GM21515 (cell line): ENCODE measurements at regions not wholly inside any gene's neighbourhood (a gene's known extent, or its start where the extent isn't known, plus 50 kb on each side); places are given as distances from the start of the nearest gene placed in this dataset.
"Not testable (repeated sequence)": the region's sequence is repeated elsewhere in the genome, so short reads cannot be mapped to it uniquely, and the experiment has no call there.

Source experiments
- ATAC-seq: cut with Tn5 transposase; IDR thresholded peaks from one replicate; pipeline ENCODE4 v1.9.1; 2021; ENCODE audit not compliant: unreplicated experiment

DNA sequence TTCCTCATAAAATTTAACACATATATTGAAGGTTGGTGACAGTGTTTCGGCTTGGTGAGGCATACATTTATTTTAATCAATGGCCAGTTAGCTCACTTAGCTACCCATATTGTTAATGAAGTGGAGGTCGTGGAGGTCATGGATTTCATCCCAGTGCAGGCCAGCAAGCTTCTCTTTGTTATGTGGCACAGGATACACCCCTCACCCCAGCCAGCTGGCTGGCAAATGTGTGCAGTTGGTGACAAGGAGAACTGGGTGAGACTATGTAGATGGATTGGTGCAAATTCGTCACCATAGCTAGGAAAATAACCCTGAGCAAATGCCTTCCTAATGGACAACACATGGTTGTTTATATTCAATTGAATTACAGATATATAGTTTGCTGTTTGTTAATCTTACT, 50.5 kb upstream of the FOXP2 start:
- no peak for ATAC-seq

DNA sequence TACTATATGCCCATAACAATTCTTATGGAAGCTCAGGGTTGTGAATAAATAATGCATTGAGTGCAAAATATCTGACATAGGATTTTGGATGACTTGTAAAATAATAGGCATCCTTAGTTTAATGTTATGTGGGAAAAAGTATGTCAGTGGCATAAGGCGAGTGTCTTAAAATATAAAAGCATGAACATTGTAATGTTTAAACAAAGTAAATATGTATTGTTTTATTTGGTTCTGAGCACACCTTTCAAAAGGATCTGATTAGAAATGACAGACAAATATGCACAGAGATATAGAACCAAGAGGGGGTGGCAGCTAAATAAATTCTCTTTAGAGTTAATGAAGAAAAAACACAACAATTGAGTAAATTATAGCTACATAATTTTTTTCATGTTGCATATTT, 51.3 kb upstream of the FOXP2 start:
- ATAC-seq = no peak

DNA sequence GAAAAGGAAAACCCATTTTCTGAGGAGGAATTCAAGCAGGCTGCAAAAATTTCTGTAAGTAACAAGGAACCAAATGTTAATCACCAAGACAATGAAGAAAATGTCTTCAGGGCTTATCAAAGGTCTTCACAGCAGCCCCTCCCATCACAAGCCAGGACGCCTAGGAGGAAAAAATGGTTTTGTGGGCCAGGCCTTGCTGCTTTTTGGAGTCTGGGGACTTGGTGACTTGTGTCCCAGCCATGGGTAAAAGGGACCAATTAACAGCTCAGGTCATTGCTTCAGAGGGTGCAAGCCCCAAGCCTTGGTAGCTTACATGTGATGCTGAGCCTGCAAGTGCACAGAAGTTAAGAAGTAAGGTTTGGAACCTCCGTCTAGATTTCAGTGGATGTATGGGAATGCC, 55.7 kb upstream of the FOXP2 start:
- ATAC-seq = no peak

DNA sequence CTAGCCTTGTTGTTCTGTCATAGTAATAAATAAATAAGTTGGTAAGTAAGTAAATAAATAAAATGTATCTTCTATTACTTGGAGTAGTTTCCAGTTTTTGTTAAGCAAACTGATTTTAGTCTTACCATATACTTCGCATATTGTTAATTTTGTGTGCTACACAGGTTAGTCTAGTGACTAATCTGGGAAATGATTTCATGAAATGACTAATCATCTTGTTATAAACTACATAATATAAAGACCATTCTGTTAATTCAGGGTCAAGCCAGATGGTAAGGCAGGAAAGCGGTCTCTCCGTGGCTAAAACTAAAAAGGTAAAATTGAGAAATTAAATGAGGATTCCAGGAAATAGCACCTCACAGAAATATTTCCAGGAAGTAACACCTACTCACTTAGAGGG, 58.5 kb upstream of the FOXP2 start:
- ATAC-seq = no peak

DNA sequence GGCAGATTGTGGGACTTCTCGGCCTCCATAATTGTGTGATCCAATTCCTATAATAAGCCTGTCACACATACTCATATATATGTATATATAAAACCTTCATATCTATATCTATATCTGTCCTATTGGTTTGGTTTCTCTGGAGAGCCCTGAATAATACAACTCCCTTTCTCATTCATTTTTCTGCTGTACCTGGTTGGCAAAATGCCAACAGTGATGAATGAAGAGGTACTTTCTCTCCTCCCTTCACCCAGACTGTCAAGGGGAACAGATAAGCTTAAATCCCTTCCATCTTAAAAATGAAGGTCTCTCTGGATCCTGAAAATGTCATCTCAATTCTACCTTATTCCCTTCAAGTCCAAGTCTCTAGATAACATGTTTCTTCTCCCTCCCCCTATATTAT, 60.3 kb upstream of the FOXP2 start:
- no peak for ATAC-seq

DNA sequence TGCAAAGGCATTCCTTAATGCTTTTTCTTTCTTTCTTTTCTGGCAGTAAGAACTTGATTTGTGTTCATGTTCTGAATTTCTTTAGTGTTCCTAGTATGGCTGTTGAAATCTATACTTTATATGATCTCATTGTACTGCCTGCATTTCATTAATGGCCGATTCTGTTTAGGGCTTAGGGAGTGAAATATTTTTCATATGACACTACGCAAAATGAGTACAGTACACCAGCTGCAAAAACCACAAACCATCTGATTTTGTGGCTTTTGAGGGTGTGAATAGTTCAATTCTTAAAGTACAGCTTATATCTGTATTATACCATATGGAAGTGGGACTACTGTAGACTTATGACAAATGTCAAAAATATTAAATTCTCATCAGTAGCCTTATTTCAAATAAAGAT, 69.1 kb upstream of the FOXP2 start:
- no peak for ATAC-seq

DNA sequence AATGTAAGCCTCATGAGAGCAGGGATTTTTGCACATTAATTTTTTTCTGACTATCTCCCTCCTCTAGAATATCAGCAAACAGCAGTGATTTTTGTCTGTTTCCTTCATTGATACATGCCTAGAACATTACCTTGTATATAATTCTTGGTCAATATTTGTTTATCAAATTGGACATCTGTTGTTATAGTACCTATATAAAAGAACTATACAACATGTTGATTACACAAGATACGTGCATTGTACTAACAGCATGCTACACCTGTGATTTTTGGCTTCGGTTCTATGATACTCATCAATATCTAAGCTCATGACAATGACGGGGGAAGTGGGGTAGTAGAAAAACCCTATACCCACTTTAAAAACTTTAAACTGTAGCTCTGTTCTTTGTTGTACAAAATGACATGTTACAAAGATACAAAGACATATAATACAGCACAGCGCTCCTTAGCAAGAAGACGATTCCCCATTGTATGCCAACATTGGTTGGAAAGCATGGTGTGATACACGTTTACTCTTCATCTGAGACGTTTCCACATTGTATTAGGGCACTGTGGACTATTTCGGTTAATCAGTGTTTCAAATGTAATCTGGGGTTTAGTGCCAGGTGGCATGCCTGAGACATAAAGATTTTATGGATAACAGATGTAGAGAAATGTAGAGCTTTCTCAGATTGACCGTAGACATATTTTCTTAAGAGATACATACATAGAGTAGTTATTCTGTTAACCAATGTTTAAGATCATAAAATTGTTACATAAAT, 70.5 kb upstream of the FOXP2 start:
- ATAC-seq = no peak

DNA sequence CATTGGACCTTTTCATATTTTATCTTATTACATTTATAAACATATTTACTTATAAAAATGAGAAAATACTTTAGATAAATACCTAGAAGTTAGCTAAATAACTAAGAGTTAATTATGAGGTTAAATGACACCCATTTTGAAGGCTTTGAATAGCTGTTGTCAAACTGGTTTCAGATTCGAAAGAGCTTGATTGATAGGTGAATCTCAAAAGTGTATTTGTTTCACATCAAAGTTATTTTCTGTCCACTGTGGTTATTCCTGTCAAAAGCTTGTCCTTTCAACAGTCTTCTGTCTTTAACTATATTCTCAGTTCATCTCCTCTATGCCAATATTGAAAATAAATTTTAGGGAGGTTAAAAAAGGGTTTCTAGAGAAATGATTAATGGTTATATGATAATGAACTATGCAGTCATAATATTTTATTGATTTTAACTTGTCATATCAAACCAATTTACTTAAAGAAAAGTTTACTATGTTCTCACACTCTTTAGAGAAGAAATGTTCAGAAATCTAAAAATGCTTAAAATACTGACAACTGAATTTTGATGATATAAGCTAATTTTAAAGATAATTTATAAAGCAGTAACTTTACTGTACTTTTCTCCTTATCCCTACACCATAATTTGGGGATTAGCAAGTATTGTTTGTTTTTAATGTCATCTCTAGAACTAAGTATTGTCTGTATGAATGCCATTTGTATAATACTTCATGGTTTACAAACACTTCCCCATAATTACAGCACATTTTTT, 72.0 kb upstream of the FOXP2 start:
- ATAC-seq = no peak

DNA sequence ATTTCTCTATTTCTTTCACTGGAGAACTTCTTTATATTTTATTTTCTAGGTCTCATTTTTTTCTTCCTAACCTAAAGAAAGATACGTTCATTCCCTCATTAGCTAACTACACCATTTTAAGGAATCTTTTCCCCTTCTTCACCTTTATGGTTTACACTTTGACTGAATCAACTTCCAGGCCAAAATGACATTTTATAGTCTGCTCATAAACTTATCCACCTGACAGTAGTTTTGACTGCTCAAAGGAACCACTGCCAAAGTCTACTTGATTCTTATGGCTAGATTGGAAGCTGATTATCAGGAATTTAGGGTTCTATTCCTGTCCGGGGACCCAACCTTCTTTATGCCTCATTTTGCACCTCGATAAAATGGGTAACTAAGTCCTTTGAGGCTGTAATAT, 73.0 kb upstream of the FOXP2 start:
- no peak for ATAC-seq

DNA sequence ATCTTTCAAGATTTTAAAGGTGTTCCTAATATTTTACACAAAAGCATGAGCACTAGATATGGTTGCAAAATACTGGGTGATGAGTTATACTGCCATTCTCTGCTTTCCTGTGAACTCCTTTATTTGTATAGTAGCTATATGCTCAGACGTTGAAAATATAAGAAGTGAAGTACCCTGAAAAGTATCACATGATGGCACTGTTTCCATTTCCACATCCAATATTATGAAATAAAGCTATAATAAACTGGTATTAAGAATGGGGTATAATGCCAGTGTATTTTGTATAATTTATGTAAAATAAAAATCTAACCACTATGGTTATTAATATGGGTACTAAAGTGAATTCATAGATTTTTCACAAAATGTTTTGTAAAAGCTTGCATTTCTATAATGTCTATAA, 79.6 kb upstream of the FOXP2 start:
- no peak for ATAC-seq

DNA sequence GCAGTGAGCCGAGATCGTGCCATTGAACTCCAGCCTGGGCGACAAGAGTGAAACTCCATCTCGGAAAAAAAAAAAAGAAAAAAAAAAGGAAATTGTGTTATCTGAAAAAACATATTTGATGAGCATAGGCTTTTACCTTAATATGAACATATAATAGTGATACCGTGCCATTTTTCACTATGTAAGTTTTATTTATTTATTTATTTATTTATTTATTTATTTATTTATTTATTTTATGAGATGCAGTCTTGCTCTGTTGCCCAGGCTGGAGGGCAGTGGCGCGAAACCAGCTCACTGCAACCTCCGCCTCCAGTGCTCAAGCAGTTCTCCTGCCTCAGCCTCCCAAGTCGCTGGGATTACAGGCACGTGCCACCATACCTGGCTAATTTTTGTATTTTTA, 85.2 kb upstream of the FOXP2 start:
- not testable (repeated sequence) for ATAC-seq

DNA sequence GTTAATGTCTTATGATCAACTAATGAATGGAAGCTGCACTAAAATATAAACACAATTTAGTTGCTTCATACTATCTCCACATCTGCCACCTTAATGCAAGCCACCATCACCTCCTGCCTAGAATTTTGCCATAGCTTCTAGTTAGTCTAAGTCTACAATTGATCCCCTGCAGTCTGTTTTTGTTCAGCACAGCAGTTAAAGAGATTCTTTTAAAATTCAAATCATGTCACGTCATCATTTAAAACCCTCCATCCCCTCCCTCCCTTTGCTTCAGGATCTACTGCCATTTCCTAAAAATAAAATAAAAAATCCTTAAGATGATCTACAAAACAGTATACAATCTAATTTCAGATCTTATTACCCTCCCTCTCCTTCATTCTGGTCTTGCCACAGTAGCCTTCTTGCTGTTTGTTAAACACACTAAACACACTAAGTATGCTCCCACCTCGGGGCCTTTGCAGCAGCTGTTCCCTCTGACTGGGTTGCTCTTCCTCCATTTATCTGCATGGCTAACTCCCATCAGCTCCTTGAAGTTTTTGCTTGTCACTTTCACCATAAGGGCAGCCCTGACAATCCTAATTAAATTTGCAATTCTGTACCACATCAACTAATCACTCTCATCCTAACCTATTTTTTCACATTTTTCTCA, 97.0 kb upstream of the FOXP2 start:
- no peak for ATAC-seq

DNA sequence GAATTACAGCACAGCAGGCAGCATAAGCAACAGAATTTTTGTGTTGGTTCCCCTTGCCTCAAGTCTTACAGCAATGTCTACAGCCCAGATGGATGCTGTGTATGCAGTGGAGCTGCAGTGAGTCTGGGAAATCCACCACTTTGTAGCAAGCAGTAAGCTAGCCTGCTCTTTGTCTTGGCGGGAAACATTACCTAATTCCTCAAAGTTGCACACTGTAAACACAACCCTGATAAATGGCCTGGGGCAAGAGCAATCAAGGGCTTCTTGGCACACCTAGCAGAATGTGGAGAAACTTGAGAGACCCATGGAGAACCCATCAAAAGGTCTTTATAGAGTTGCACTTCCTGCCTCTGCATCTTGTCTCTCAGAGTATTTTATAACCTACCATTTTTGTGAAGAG, 102.0 kb upstream of the FOXP2 start:
- ATAC-seq = no peak

DNA sequence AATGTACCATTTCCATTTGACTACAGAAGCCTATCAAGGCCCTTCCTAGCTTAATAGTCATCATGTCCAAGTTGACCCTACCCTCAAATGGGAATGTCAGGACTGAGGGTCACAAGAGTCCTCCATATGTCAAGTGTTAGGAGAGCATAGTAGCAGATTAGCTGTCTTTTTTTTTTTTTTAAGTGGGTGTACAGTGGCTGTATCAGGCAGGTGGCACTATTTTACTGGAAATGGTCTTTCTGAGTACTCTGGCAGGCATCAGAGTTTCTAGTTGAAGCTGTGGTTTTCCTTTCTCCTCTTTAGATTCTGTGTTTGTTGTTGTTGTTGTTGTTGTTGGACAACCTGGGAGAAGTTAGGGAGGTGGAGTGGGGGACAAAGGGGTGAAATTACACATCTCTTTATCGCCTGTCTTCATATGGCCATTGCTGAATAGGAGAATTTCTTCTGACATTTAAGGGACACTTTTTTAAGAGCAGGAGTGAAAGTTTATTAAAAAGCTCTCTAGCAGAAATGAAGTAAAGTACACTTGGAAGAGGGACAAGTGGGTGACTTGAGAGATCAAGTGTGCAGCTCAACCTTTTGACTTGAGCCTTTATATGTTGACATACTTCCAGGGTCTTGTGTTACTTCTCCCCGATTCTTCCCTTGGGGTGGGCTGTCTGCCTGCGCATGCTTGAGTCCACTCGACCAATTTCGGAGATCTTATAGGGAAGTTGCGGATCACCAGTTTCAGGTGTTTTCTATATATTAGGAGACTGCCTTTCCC, 104.1 kb upstream of the FOXP2 start:
- ATAC-seq = no peak

DNA sequence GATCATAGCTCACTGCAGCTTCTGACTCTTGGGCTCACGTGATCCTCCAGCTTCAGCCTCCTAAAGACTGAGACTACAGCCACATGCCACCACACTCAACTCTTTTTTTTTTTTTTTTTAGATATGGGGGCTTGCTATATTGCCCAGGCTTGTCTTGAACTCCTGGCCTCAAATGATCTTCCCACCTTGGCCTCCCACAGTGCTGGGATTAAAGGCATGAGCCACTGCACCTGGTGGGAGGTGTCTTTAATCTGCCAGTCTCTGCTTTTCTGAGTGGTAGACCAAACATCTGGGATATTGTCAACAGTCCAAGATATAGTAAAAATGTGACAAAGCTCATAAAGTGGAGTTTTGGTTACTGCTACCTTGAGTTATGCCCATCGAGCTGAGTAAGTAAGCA, 104.9 kb upstream of the FOXP2 start:
- ATAC-seq = no peak

DNA sequence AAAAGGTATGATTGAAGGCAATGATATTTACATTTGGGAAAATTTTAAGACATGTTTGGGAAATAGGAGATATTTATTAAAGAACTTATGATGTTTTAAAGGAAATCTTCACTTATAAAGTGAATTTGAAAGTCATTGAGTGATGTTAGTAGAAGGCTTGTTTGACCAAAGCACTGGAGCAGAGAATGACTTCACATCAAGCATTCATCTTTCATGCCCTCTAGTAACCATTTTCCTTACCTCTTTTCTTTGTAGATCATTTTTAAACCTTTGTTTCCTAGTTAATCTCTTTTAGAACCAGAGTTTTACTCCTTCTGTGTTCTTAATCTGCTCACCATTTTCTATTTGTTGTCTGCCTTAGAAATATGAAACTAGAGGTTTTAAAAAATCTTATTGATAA, 111.3 kb upstream of the FOXP2 start:
- no peak for ATAC-seq

DNA sequence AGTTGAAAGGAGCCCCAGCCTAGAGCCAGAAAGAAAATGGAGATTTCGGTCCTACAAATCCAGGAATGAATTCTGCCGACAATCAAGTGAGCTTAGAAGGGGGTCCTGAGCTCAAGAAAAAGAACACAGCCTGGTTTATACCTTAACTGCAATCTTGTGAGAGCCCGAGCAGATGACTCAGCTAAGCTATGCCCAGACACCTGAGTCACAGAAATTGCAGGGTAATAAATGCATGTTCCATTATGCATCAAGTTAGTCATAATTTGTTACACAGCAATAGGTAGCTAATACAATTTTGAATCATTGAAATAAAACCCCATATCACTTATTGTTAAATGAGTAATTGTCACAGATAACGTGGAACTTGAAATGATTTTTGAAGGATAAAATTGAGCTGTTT, 111.8 kb upstream of the FOXP2 start:
- ATAC-seq = no peak

DNA sequence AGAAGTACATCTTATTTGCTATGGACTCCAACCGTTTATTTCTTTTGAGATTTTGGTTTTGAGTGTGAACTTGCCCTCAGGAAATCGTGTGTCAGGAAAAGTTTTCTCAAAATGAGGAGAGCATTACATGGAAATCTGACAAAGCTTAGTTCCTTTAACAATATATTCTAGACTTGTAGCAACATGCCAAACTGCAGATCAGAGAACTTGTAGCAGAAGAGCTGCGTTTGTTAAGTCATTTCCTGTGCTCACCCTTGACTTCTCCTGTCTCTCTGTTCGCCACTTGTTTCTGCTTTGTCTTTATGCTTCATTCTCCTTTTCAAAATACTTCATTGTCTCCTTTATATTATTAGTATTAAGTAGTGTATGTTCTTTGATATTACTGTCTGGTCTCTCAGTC, 116.6 kb upstream of the FOXP2 start:
- ATAC-seq = no peak

DNA sequence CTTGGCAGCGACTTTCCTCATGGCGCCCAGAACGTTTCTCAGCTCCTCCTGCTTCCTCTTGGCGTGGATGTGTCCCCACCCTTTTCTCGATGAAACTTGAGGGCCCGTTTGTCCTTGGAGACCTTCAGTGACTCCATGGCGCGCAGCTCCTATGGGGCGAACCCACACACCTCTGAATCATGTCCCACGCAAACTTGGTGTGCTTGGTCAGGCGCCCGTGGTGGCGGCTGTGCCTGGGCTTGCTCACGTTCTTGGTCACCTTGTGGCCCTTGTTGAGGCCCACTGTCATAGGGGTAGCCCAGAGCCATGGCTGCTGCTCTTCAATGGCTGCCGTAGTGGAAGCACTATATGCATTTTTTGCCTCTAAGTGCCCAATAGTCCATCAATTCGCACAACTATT, 117.5 kb upstream of the FOXP2 start:
- ATAC-seq = no peak

DNA sequence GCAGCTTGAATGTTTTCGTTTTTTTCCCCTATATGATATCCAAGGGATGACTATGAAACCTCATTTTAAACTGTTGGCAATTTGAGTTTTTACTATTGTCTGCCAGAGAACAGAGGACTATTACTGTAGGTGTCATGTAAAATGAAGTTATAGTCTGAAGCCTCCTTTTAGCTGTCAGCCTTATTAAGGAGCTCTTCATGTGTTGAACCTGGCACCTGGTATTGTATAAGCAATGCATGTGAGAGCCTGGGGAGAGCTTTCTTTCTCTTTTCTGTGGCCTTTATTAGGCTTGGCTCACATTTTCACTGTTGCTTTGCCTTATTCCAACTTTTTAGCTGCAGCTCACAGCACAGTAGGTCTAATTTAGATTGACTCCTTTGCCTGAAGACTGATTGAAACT, 119.1 kb upstream of the FOXP2 start:
- ATAC-seq = no peak

DNA sequence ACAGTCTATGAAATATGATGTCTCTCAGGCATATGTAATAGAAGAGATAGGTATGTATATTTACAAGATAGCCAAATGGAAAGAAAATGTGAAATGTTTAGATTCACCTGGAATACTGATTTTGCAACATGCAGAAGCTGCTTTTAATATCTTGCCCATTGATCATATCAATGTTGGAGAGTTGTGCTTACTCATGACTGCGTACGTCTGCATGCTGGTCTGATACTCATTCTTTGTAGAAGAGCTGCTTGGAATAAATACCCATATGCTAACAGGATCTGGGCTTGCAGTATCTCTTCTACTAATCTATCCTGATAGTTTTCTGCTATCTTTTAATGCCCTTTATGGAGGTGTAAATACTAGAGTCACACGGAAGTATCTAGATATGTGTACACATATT, 120.6 kb upstream of the FOXP2 start:
- ATAC-seq = no peak
